ENCODE measurements at regions not wholly inside any gene's neighbourhood (a gene's known extent, or its start where the extent isn't known, plus 50 kb on each side); places are given as distances from the start of the nearest gene placed in this dataset.
"Not testable (repeated sequence)": the region's sequence is repeated elsewhere in the genome, so short reads cannot be mapped to it uniquely, and the experiment has no call there.

DNA sequence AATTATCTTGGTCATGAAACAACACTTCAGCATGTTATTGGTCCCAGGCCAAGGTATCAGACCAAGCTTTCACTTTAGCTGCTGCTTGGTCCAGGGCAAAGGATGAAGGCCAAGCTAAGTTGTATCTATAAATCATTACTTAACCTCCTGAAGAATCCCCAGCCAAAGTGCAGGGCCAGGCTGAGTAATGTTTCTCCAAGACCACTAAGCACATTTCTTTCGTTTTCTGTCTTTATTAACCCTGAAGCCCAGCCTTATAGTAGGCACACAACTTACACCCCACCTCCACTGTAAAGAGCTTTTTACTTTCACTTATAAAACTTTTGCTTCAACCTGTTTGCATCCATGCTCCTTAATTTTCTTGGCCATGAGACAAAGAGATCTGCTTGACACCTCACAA, 167.3 kb downstream of the RBMY1A1 start:
- TF ChIP-seq POLR2A, TAF1 (IDR thresholded peaks at IDR 0.05; ENCODE audit: low read depth, low read length): not testable (repeated sequence)

Measured in GM12891 (cell line).